GM10266 (cell line): ENCODE measurements at regions not wholly inside any gene's neighbourhood (a gene's known extent, or its start where the extent isn't known, plus 50 kb on each side); places are given as distances from the start of the nearest gene placed in this dataset.

Experiments used
- DNase-seq: peaks from one replicate; pipeline ENCODE4 v3.0.0; 2012; ENCODE audit errors: extremely low spot score
- CTCF ChIP-seq: IDR thresholded peaks from 2 replicates; pipeline ENCODE4 v1.5.1; 2012; ENCODE audit warnings: mild to moderate bottlenecking, low read depth; ENCODE audit not compliant: control insufficient read depth, insufficient read depth; ENCODE audit errors: missing control alignments

DNA sequence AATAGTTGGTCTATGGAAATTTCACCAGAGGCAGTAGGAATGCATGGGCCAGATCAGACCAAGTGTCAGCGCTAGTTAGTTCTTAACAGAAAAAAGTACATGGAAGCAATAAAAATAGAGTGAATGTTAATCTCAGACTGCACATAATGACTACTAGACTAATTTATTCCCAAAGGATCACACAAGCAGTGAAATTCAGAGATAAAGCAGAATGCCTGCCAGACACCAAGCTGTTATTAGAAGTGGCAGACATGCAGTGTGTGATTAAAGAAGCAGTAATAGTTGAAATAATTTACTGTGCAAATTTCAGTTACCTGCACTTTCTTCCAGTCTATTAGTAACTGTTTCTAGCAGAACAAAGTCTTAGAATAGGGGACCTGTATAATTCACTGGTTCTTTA, 1024.2 kb downstream of the CDH9 start:
- DNase-seq = no peak
- TF ChIP-seq CTCF = no peak

DNA sequence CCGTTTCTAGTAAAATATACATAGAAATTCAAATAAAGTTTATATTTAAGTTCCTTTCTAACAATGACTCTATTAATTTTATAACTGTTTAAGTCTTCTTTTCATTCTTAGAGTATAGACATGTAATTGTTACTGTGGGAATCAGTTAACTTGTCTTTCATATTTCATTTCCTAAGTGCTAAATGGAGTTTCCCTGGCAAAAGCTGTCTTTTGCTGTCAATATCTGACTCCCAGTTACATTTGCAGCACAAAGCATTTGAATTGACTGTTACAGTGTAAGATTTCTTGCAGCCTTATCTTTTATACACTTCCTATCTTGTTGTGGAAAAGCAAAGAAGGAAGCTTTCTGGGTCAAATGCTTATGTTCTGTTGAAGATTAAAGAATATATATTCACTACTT, 1026.3 kb downstream of the CDH9 start:
- DNase-seq = no peak
- no peak for TF ChIP-seq CTCF

GRCh38 chr5:26009742-26010141, 1028.6 kb downstream of the CDH9 start:
- no peak for DNase-seq
- no peak for TF ChIP-seq CTCF

DNA sequence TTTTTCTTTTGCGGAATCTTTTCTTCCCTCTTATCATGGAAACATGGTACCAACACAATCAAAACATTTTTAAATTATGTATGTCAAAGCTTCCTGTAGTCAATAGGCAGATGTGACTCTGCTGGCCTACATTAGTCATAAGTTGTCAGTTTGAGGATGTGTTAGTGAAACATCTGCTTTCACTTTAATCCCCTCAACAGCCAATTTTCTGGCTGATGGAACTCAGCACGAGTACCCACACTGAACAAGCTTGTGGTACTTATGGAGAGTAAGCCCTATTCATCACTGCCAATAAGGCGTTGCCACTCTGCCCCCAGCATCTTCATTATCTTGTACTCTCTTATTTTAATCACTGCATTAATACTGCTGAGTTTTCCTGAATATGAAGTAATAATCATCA, 1034.4 kb downstream of the CDH9 start:
- no peak for TF ChIP-seq CTCF
- no peak for DNase-seq

DNA sequence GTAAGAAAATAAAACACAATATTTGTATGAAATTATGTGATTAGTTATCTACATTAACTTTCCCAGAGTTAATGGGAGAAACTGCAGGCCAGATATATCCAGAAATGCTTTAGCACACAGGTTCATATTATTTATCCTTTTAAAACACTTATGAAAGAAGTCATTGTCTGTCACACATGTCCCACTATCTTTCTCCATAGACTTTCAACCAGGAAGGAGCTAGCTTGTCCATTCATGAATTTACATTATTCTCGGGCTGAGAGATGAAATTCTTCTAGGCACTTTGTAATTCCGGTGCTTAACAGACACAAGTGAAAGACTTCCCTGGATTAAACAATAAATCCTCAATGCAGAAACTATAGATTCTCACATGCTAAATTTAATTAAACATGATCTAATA, 1043.2 kb downstream of the CDH9 start:
- DNase-seq = no peak
- TF ChIP-seq CTCF = no peak

DNA sequence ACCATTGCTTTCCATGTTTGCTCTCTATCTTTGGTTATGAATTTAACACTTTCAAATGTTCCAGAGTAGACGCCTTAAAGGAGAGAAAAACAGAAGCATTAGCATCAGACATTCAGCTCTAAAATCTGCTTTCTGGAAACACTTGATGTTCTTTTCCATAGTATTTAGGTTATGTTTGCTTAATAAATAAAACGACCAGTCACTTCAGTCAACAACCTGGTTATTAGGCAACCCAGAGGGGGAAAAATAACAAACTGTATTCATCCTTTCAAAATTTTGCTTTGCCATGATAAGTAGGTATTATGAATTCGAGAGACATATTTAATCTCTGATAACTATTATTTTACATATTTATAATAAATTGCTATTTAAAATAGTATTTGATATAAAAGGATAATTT, 1044.7 kb downstream of the CDH9 start:
- TF ChIP-seq CTCF = no peak
- no peak for DNase-seq

DNA sequence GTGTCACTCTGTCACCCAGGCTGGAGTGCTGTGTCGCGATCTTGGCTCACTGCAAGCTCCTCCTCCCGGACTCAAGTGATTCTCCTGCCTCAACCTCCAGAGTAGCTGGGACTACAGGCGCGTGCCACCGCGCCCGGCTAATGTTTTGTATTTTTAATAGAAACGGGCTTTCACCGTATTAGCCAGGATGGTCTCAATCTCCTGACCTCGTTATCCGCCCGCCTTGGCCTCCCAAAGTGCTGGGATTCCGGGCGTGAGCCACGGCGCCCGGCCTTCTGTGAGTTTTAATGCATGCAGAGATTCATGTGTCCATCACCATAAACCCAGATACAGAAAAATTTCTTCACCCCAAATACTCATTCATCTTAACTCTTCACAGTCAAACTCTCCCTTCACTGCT, 1046.7 kb downstream of the CDH9 start:
- DNase-seq = no peak
- TF ChIP-seq CTCF = no peak
